Eye (tissue), 1 donor: ENCODE measurements at regions not wholly inside any gene's neighbourhood (a gene's known extent, or its start where the extent isn't known, plus 50 kb on each side); places are given as distances from the start of the nearest gene placed in this dataset.
"Not testable (repeated sequence)": the region's sequence is repeated elsewhere in the genome, so short reads cannot be mapped to it uniquely, and the experiment has no call there.

Experiments
- DNase-seq: peaks from one replicate; pipeline ENCODE4 v3.0.0-alpha.2; 2015

DNA sequence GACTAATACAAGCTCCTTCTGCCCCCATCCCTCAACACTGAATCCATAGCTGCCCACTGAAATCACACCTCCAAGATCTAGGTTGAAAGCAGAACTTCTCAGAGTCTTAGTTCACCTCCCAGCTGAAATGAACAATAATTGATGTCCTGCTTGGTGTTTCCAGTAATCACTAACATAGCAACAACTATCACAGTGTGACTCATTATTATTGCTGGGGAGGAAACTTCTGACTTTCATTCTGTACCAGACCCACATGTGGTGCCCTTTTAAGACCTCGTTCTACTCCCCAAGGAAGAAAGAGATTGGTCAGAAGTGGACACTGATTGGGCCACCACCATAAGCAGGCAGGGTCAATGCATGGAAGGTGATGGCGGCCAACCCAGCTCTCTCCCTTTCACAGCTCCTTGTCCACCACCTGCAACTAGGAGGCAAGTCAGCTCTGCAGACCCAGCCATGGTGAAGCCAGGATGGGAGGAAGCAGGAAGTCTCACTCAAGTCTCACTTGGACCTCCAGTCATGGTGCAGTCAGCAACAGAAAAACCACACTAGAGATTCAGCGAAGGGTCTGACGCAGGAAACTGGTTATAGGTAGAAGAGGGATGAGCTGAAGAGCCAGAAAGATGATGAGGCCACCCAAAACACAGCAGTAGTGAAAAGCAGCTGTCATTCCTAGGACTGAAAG lies 720.2 kb downstream of the PTPRU start:
- DNase-seq: no peak

DNA sequence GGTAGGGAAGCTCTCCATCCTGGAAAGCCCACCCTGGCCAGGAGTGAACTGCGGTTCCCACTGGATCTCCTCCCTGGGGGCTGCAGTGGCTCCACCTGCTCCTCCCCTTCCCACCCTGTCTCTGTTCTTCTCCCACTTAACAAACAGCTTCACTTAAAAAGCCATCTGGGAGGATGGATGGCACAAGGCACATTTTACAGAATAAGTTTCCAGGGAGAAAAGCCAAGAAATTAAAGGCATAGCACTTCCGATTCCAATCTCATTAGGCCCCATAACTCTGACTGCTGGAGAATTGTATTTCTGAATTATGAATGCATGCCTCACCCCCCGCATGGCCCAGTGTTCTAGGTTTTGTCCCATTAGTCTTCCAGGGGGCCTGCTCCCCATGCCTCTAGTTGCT lies 718.3 kb downstream of the PTPRU start:
- DNase-seq: no peak

DNA sequence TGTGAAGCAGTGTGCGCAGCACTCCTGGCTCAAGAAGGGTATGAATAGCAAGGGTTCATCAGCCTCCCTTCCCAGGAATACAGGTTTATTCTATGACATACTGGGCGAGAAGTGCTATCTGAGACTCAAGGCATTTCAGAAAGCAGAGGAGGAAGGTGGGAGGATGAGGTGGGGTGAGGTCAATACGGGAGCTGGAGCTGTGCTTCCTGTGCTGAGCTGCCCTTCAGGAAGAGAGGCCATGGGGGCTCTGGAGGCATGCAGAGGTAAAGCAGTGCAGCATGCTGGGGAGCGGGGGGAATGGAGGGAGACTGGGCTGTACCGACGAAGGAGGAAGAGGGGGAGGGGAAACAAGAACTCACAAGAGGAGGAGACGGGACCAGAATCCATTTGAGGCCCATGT lies 717.6 kb downstream of the PTPRU start:
- no peak for DNase-seq

DNA sequence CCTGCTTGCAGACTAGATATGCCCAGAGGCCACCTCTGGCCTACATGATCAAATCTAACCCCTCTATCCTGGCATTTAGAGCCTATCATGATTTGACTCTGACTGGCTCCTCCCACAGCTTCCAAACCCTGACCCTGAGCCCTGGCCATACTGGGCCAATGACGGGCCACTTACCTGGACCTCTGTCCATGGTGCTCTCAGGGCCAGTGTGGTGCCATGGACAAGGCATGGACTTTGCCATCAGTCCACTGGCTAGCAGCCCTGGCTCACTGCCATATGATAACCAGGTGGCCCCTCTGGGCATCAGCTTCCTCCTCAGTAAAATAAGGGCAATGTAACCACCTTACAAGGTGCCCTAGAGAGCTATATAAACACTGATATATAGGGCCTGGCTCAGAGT lies 713.4 kb downstream of the PTPRU start:
- no peak for DNase-seq

DNA sequence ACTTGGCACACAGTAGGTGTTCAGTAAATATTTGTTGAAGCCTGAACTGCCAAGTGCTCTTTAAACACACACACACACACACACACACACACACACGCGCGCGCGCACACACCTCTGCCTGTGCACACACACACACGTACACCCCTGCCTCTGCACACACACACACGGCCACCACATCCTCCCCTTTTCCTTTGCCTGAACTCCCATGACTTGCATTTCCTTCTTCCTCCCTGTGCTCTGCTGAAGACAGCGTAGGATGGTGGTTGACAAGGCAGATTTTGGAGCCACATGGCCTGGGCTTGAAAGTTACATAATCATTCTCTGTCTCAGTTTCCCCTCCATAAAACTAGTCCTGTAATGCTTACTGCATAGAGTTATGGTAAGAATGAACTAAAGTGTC lies 712.3 kb downstream of the PTPRU start:
- DNase-seq: no peak

DNA sequence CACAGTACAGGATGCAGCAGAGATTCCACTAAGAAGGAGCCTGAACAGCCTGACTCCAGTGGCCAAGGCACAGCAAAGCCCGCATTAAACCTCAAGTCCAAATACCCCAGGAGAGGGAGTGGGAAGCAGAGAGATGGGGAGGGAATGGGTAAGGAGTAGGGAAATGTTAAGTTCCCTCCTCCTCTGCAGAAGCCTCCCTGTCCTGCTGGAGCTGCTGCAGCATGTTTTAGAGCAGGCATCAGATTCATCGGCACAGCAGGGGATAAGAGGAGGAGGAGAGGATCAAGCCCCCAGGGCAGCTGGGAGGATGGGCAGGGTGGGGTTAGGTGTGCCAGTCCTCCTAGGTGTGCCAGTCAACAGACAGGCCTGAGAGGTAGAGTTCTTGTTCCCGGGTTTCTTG lies 709.7 kb downstream of the PTPRU start:
- no peak for DNase-seq

DNA sequence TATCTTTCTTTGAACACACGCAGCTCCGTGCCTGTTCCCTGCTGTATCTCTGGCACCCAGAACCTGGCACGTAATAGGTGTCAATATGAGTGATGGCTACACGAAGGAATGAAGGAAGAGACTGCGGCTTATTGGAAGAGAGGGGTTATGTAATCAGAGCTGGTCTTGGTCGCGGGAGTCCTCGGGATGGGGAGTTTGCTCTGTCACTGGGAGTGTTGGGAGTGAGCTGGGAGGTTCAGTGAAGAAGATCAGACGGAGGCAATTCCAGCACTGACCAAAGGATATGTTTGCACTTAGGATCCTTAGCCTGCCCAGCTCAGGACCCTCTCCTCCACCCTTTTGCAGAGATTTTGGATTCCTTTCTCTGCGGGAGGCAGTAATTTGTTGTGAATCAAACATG lies 709.1 kb downstream of the PTPRU start:
- DNase-seq: no peak

DNA sequence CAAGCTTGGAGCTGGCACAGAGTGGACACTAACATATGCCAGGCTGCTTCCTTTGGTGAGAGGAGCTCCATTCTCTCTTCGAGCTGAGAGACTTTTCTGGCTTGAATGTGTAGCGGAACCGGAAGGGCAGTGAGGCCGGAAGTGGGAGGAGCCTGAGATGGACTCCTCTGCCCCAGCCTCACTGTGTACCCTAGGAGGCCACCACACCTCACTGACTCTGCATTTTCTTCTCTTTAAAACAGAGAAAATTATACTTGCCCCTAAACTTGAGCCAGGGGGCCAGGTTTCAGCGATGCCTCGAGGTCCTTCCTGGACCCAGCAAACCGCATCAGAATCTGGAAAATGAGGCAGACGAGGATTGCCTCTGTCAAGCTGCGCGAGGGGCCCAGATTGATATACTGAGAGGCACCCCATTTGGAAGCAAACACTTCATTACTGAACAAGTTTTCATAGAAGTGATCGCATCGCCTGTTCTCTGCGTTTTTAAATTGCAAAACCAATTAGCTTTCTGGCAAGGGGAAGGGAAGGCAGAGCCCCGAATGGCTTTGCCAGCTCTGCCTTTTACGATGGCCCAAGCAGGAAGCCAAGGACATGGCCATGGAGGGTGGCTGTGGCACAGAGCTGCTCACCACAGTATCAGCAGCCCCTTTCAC lies 708.1 kb downstream of the PTPRU start:
- no peak for DNase-seq

DNA sequence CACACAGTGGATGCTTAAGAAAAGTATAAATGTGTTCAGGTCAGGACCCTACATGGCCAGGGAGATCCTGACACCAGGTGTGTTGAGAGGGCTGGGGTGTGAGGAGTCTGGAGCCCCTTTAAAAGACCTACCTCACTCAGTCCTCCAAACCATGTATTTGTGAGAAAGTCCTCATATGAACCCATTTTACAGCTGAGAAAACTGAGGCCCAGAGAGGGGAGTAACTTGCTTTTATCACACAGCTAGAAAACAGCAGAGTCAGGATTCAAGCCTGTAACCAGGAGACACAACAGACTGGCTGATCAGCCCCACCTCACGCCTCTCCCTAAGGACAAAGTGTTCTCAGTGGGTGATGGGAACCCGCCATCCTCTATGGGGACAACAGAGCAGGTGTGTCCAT lies 706.7 kb downstream of the PTPRU start:
- DNase-seq: no peak

DNA sequence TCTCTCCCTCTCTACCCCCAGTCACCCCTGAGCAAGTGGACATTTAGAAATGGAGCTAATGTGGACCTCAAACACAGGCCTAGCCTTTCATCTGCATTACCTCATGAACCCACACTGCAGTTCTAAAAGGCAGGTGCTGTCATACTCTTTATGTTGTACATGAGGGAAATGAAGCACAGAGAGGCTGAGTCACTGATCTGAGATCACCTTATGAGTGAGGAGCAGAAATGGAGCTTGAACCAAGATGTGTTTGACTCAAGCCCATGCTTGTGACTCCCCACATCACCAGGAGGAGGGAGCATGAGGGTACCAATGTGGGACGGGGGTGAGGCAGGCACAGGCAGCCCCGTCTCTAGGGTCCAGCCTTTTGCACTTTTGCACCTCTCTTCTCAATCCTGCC lies 702.8 kb downstream of the PTPRU start:
- no peak for DNase-seq

DNA sequence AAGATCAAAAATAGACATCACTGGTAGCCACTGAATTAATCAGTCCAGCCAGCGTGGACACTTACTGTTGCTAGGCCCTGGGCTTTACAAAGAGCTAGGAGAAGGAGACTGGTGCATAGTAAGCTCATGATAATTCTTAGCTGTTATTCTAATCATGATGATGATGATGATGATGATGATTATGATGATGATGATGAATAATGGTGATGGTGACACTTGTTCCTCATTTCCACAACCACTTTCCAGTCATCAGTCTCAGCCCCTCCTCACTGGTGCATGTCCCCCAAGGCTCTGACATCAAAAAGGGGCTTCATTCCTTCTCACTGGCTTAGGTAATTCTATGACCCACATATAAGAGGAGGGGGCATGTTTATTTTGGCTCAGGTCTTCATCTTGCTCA lies 701.0 kb downstream of the PTPRU start:
- DNase-seq: no peak

DNA sequence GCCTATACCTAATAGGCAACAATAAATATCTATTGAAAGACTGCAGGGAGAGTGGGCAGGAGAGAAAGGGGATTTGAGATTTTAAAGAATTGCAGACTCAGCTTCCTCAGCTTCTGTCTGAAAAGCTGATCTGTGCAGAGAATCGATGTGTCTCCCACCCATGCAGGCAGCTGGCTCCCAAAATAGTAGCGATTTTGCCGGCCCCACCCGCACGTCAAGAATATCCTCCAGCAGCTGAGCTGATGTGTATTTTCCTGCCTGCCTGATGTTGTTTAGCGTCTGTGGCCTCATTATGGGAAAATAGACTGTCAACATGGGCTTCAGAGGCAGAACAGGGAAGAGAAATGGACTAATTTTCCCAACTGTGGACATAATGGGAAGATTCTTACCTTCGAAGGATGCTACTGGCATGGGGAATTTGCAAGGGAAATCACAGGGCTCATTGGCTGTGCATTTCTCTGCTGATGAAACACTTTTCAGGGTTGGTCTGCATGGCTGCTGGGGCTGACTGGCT lies 699.8 kb downstream of the PTPRU start:
- no peak for DNase-seq

DNA sequence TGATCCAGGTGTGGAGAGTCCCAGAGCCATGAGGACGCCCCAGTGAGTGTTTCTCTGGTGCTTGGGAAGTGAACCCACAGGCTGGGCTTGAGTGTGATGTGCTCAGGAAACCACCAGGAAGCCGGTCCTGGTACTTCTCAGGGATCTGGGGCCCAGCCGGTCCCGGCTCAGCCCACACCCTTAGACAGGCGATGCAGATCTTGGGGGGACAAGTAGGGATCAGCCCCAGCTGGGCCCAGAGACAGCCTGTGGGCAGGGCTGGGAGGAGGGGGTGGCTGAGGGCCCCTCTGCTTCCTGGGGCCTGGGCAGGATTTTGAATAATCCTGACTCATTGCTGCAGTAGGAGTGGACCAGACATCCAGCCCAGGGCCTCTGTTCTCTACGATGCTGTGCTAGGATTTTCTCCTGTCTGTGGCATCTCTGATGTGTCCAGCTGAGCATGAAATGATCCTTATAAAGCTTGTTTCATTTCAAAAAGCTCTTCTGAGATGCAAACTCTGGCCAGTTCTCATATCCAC lies 698.0 kb downstream of the PTPRU start:
- DNase-seq: no peak

DNA sequence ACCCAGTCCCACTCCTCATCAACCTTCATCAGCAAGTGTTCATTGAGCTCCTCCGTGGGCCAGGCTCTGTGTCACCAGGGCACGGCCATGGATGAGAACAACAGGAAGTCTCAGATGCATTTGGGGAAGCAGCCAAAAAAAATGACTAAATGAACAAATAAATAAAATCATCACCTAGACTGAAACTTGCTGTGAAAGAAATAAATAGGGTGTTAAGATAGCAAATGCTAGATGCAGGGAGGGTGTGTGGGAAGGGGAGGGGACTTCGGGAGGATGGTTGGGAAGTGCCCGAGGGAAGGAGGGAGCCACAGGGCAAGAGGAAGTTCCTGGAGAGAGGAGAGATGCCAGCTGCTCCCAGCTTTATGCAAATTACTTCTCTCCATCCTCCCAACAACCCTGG lies 696.7 kb downstream of the PTPRU start:
- no peak for DNase-seq

DNA sequence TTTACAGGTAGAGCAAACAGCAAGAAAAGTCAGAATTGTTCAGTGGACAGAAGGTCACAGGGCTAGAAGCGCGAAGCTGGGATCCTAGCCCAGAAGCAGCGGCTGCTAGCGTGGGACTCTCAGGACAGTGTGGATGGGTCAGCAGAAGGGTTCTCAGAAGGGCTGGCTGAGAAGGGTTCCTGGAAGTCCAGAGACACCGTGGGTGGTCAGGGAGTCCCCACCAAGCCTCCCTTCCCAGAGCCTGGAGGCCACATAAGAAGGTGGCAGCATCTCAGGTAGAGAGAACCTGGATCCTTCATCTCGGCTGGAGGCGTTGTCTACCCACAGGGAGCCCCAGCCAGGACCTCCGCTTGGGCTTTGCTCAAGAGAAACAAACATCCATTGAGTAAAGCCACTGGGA lies 696.3 kb downstream of the PTPRU start:
- no peak for DNase-seq

DNA sequence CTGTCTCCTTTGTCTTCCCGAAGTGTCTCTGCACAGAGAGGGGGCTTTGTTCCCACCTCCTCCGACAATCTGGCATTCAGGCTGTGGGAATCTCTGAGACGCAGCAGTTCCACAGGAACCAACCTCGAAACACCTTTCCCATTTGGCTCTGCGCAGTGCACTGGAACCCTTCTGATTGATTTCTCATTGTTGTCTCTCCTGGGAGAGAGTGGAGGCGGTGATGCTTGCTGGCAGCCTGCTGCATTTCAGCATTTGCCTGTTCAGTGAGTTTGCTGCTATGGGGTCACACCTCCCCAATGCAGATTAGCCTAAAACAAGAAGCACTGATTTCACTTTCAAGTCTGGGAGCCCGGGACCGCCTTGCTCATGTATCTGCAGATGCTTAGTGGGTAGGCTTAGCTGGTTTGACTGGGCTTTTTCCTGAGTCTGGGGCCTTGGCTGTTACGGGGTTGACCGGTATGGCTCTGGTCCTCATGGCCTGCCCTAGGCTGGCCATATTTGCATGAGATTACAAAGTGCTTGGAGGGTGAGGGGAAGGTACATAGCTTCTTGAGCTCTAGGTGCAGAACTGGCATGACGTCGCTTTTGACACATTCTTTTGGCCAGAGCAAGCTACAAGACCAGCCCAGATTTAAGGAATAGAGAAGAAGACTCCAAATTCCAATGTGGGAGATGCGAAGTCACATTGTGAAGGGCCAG lies 695.3 kb downstream of the PTPRU start:
- DNase-seq: peak; percentile 58

DNA sequence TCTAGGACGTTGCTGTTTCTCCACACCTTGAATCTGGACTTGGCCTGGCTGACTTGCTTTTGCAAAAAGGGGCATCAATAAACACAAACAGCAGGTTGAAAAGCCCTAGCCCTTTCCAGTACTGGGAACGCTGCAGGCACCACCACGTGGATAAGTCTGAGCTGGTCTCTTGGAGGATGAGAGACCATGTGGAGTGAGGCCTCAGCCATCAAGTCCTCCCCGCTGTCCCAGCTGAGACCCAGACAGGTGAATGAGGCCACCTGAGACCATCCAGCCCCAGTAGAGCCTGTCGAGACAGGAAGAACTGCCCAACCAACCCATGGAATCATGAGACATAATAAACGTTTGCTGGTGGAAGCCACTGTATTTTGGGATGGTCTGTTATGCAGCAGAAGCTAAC lies 688.7 kb downstream of the PTPRU start:
- no peak for DNase-seq

DNA sequence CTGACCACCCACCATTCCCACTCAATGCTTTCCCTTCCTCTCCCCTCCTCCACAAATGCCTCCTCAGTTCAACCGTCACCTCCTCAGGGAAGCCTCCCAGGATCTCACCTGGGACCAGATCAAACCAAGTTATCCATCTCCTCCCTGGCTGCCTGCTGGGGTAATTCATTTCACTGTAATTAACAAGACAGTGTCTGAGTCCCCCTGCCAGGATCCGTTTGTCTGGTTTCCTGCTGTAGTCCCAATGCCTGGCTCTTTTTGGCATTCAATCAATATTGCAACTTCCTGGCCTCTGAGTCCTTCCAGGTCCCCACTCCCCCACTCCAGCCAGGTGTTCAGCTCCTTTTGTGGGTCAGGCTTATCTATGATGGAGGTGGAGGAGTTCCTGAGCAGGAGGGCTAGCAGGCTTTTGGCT lies 687.7 kb downstream of the PTPRU start:
- no peak for DNase-seq

DNA sequence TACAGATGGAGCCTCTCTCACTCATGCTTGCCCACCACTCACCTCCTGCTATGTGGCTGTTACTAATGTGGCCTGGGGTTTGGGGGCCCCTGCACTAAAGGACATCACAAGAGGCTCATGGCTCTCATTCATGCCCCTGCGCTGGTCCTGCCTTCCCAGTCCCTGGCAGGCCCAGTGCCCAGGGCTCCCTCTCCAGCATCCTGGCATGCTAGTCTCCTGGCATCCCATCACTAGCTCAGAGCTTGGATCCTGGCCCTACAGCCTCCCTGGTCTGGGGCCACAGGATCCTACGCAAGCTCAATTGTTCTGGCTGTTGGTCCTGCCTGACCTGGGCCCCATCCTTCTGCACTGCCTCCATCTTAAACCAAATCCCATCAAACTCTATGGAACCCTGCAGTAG lies 685.4 kb downstream of the PTPRU start:
- peak; percentile 42 for DNase-seq

DNA sequence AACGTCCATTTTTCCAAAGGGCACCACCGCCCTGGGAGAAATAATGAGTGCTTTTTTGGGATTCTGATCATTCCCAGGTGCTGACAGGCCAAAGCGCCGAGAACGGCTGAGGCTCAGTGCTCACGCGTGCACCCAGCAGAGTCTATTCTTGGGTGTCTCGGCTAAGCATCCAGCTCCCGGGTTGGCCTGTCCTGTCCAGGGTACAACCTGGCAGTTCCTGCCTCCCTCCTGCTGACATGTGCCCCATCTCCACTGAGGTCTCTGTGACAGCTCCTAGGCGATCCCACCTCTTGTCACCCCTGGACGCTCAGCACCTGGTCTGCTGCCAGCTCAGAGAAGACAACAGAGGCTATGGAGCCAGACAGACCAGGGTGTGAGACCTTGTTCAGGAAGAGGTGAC lies 684.5 kb downstream of the PTPRU start:
- no peak for DNase-seq

DNA sequence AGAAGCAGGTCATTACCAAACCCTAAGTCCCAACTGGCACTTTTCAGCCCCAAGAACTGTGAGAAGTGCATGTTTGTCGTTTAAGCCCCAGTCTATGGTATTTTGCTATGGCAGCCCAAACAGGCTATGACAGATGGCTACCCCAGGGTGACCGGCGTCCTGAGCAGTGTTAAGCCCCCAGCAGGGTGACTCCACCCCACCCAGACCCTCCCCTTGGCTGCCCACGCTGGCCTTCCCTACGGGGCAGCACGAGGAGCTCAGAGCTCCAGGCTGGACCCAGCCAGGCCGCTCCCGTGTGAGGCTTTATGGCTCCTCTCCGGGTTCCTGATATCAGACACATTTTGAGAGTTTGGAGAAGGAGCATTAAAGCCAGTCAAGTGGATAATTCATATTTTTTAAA lies 684.0 kb downstream of the PTPRU start:
- DNase-seq: no peak

DNA sequence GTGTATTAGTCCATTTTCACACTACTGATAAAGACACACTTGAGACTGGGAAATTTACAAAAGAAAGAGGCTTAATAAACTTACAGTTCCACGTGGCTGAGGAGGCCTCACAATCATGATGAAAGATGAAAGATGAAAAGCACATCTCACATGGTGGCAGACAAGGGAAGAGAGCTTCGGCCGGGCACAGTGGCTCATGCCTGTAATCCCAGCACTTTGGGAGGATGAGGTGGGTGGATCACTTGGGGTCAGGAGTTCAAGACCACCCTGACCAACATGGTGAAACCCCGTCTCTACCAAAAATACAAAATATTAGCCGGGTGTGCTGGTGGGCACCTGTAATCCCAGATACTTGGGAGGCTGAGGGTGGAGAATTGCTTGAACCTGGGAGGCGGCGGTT lies 682.7 kb downstream of the PTPRU start:
- DNase-seq: not testable (repeated sequence)

DNA sequence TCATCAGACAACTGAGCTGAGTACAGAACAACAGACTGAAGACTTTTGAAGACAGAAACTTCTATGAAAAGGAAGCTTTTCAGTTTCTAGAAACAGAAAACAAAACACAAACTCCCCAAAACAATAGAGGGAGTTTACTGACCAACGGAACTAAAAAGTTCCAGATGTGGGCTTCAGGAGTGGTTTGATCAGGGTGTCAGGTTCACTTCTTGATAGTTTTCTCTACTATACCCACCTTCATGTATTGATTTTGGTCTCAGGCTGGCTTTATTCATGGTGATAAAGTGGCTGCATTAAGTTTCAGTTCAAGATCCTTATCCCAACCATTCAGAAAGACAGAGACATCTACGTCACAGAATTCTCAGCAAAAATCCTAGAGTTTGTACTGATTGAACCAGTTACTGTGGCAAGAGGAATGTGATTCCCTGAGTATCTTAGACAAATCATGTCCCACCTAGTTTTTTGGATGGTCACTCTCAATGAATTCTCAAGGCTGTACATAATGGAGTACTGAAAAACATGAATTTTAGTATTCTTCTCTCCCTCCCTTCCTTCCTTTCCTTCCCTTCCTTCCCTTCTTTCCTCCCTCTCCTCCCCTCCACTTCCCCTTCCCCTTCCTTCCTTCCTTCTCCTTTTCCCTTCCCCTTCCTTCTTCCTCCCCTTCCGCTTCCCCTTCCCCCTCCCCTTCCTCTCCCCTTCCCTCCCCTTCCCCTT lies 680.5 kb downstream of the PTPRU start:
- no peak for DNase-seq
